ENCODE measurements at regions not wholly inside any gene's neighbourhood (a gene's known extent, or its start where the extent isn't known, plus 50 kb on each side); places are given as distances from the start of the nearest gene placed in this dataset.

DNA sequence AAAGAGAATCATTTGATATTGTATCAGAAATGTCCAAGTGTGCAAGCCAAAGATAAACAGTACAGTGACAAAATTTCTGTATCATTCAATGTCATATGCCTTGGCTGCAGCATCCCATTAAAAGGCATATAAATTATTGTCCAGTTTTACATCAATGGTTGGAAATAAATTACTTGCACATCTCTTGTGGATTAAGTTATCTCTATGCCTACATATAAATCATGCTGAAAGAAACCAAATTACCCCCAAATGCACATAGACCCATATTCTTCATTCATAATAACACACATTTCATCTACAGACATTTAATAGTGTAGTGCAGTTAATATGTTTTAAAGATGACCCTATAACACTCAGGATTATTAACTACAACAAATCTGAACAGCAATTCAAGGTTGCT is 1415.7 kb upstream of the PCDH9 start:
- TF ChIP-seq CTCF (conservative IDR thresholded peaks at IDR 0.05; ENCODE audit: low read depth, low read length) = no peak
- no peak for TF ChIP-seq EZH2 (IDR thresholded peaks at IDR 0.05; ENCODE audit: borderline replicate concordance, low read depth, low read length, poor library complexity, severe bottlenecking)

Measured in A673 (cell line).